Esophagus muscularis mucosa (tissue), 4 donors: ENCODE measurements at regions not wholly inside any gene's neighbourhood (a gene's known extent, or its start where the extent isn't known, plus 50 kb on each side); places are given as distances from the start of the nearest gene placed in this dataset.
"Not testable (repeated sequence)": the region's sequence is repeated elsewhere in the genome, so short reads cannot be mapped to it uniquely, and the experiment has no call there.

Experiments
- CTCF ChIP-seq, 3 experiments: fragments of 200-600 bp in 2 of 3; fragments of 450-650 bp in 1 of 3; sonication (generic) in 2 of 3; IDR thresholded peaks; one replicate each; pipeline ENCODE4 v1.5.1; 2017 to 2019; ENCODE audit warnings: antibody characterized with exemption in 3 of 3, mild to moderate bottlenecking in 2 of 3, moderate library complexity in 1 of 3
- EP300 ChIP-seq: sonication (generic); formaldehyde crosslinking; IDR thresholded peaks from one replicate; pipeline ENCODE4 v1.6.1; 2017; ENCODE audit warnings: antibody characterized with exemption
- POLR2A ChIP-seq: fragments of 450-650 bp; IDR thresholded peaks from one replicate; pipeline ENCODE4 v1.6.1; 2017; ENCODE audit warnings: antibody characterized with exemption, moderate library complexity, mild to moderate bottlenecking, low read depth

- TF ChIP-seq CTCF (IDR thresholded peaks at IDR 0.05); POLR2A; EP300: not testable (repeated sequence)
These were observed 144.9 kb downstream of the NPIPB11 start for GRCh38 chr16:29261427-29262248.
